ENCODE measurements at regions not wholly inside any gene's neighbourhood (a gene's known extent, or its start where the extent isn't known, plus 50 kb on each side); places are given as distances from the start of the nearest gene placed in this dataset.

DNA sequence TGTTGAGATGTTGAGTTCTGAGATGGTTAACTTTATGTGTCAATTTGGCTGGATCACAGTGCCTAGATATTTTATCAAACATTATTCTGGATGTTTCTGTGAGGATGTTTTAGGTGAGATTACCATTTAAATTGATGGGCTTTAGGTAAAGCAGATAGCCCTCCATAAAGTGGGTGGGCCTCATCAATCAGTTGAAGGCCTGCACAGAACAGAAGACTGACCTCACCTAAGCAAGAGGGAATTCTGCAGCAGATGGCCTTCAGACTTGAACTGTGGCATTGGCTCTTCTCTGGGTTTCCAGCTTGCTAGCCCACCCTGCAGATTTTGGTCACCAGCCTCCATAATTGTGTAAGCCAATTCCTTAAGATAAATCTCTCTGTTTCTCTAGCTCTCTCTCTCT, 260.4 kb upstream of the VEPH1 start:
- H3K79me2 ChIP-seq (ENCODE audit: control insufficient read depth, insufficient read depth, low read length), result no peaks in the 10 kb centered on the region
- H3K27ac ChIP-seq (ENCODE audit: control insufficient read depth, insufficient read depth, low read length), result no peak overlapping the region
- dilution Hi-C loops (cut with MboI; ENCODE audit: extremely low pct_ligation_motif_present, low sequenced_read_pairs), result loop anchor here (10.0 kb wide), 2 partner anchors 61 to 119 kb away; no protein-coding TSS in a partner anchor
- no peaks in the 10 kb centered on the region for H3K4me1 ChIP-seq (ENCODE audit: control insufficient read depth, extremely low read depth, insufficient read depth, low read length)
- no peak overlapping the region for H2AFZ ChIP-seq (ENCODE audit: control insufficient read depth, low read length)
- no peaks in the 10 kb centered on the region for H3K36me3 ChIP-seq (ENCODE audit: control insufficient read depth in 2 of 2, extremely low read depth in 1 of 2, insufficient read depth in 2 of 2, low read length in 2 of 2)
- no peak overlapping the region for H3K4me3 ChIP-seq (ENCODE audit: control insufficient read depth in 2 of 3, extremely low read depth in 1 of 3, insufficient read depth in 2 of 3, low read depth in 1 of 3, low read length in 3 of 3)
- no peaks in the 10 kb centered on the region for H3K9me1 ChIP-seq (ENCODE audit: control insufficient read depth, extremely low read depth, insufficient read depth, low read length)
- H3K27me3 ChIP-seq (ENCODE audit: control insufficient read depth, extremely low read depth, insufficient read depth, low read length), result no peaks in the 10 kb centered on the region
- no peak for FAIRE-seq
- no peaks in the 10 kb centered on the region for H4K20me1 ChIP-seq (ENCODE audit: control insufficient read depth, extremely low read depth, insufficient read depth, low read length)
- TF ChIP-seq EZH2 (IDR thresholded peaks at IDR 0.05; ENCODE audit: low read length), result no peak
- no peak for TF ChIP-seq CTCF (optimal IDR thresholded peaks at IDR 0.05 in 1 of 3, IDR thresholded peaks at IDR 0.05 in 1 of 3, conservative IDR thresholded peaks at IDR 0.05 in 1 of 3; ENCODE audit: extremely low read depth in 1 of 3, insufficient read depth in 2 of 3, low read length in 3 of 3)
- no peak for DNase-seq (ENCODE audit: low read depth, low spot score)
- no peak overlapping the region for H3K4me2 ChIP-seq (ENCODE audit: control insufficient read depth, extremely low read depth, insufficient read depth, low read depth, low read length)
- H3K9ac ChIP-seq (ENCODE audit: control insufficient read depth, extremely low read depth, insufficient read depth, low read length), result no peak overlapping the region
- no peaks in the 10 kb centered on the region for H3K9me3 ChIP-seq (ENCODE audit: control insufficient read depth, low read depth, low read length)

- Histone ChIP-seq H3K4me2 (ENCODE audit: control insufficient read depth, extremely low read depth, insufficient read depth, low read depth, low read length) (no peak overlapping the region), H4K20me1 (ENCODE audit: control insufficient read depth, extremely low read depth, insufficient read depth, low read length) (no peaks in the 10 kb centered on the region), H3K9me3 (ENCODE audit: control insufficient read depth, low read depth, low read length) (no peaks in the 10 kb centered on the region), H3K36me3 (ENCODE audit: control insufficient read depth in 2 of 2, extremely low read depth in 1 of 2, insufficient read depth in 2 of 2, low read length in 2 of 2) (no peaks in the 10 kb centered on the region), H3K9me1 (ENCODE audit: control insufficient read depth, extremely low read depth, insufficient read depth, low read length) (no peaks in the 10 kb centered on the region), H3K4me1 (ENCODE audit: control insufficient read depth, extremely low read depth, insufficient read depth, low read length) (no peaks in the 10 kb centered on the region), H3K79me2 (ENCODE audit: control insufficient read depth, insufficient read depth, low read length) (no peaks in the 10 kb centered on the region), H3K9ac (ENCODE audit: control insufficient read depth, extremely low read depth, insufficient read depth, low read length) (no peak overlapping the region), H3K4me3 (ENCODE audit: control insufficient read depth in 2 of 3, extremely low read depth in 1 of 3, insufficient read depth in 2 of 3, low read depth in 1 of 3, low read length in 3 of 3) (no peak overlapping the region), H3K27me3 (ENCODE audit: control insufficient read depth, extremely low read depth, insufficient read depth, low read length) (no peaks in the 10 kb centered on the region), H3K27ac (ENCODE audit: control insufficient read depth, insufficient read depth, low read length) (no peak overlapping the region), H2AFZ (ENCODE audit: control insufficient read depth, low read length) (no peak overlapping the region)
- TF ChIP-seq CTCF (optimal IDR thresholded peaks at IDR 0.05 in 1 of 3, IDR thresholded peaks at IDR 0.05 in 1 of 3, conservative IDR thresholded peaks at IDR 0.05 in 1 of 3; ENCODE audit: extremely low read depth in 1 of 3, insufficient read depth in 2 of 3, low read length in 3 of 3) (no peak), EZH2 (IDR thresholded peaks at IDR 0.05; ENCODE audit: low read length) (no peak)
- dilution Hi-C loops (cut with MboI; ENCODE audit: extremely low pct_ligation_motif_present, low sequenced_read_pairs), result no loop called here
- no peak for FAIRE-seq
- no peak for DNase-seq (ENCODE audit: low read depth, low spot score)
Measured at GRCh38 chr3:157759311-157759710, 256.1 kb upstream of the VEPH1 start.
